Stimulated activated memory B cell treated with anti-CD40 and anti-IgM and Interleukin-4, amounts not matched to agents 10 μg/mL and 1 μg/mL and 100 μg/mL, for 72 hours (primary cell): ENCODE measurements at regions not wholly inside any gene's neighbourhood (a gene's known extent, or its start where the extent isn't known, plus 50 kb on each side); places are given as distances from the start of the nearest gene placed in this dataset.

Experiments used
- ATAC-seq: fragments of 150-1000 bp; cut with Tn5 transposase; 2 replicates; pipeline ENCODE4 v1.10.0; 2021
- H3K27ac Mint-ChIP-seq: one replicate; pipeline ENCODE4 v1.8.0; 2022; ENCODE audit warnings: mild to moderate bottlenecking, mixed read lengths
- H3K27me3 Mint-ChIP-seq: one replicate; pipeline ENCODE4 v1.8.0; 2022; ENCODE audit warnings: mixed read lengths
- H3K36me3 Mint-ChIP-seq: one replicate; pipeline ENCODE4 v1.8.0; 2022; ENCODE audit warnings: mixed read lengths
- H3K4me1 Mint-ChIP-seq: one replicate; pipeline ENCODE4 v1.8.0; 2022; ENCODE audit warnings: mixed read lengths
- H3K4me3 Mint-ChIP-seq: one replicate; pipeline ENCODE4 v1.8.0; 2022; ENCODE audit warnings: mild to moderate bottlenecking, moderate library complexity, mixed read lengths
- H3K9me3 Mint-ChIP-seq: one replicate; pipeline ENCODE4 v1.8.0; 2022; ENCODE audit warnings: mixed read lengths

DNA sequence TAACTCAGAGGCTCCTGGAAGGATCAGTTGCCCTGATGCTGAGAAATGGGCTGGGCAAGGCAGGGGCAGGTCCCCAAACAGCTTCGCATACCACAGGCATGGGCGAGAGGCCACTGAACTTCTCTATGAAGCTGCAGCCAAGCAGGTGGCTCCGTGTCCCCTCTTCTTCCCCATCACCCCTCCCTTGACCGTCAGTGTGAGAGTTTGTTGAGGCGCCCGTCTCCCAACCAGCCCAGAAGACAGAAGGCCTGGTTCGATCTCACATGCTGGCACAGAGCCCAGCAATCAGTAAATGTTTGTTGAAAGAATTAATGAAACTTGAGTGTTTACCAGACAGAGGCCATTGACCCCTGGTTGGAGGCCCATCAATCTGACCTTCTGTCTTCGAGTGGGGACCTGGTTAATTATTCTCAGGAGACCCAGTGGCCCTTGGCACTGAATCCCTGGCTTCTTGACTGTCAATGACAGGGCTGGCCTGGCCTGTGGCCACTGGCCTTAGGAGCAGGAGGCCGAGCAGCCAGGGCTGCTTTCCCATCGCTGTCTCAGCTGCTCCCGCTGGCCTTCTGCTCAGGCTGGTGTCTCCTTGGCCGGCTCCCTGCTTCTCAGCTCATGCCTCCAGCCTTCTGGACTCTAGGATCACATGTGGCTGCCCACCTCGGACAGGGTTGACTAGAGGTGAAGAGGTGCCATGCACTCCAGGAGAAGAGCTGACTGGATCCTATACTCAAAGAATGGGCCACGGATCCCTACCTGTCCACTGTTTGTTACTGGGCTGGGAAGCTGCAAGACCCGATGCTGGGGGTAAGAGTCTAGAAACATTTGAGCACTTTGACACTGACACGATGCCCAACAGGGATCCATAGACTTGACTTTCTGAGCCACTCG, 113.4 kb downstream of the ASB7 start:
- H3K4me3 Mint-ChIP-seq = no peak overlapping the region
- no peaks in the 10 kb centered on the region for H3K9me3 Mint-ChIP-seq
- no peaks in the 10 kb centered on the region for H3K36me3 Mint-ChIP-seq
- H3K27me3 Mint-ChIP-seq = peaks cover 28% of the 10 kb centered on the region
- ATAC-seq = no peak
- no peaks in the 10 kb centered on the region for H3K4me1 Mint-ChIP-seq
- H3K27ac Mint-ChIP-seq = no peak overlapping the region

DNA sequence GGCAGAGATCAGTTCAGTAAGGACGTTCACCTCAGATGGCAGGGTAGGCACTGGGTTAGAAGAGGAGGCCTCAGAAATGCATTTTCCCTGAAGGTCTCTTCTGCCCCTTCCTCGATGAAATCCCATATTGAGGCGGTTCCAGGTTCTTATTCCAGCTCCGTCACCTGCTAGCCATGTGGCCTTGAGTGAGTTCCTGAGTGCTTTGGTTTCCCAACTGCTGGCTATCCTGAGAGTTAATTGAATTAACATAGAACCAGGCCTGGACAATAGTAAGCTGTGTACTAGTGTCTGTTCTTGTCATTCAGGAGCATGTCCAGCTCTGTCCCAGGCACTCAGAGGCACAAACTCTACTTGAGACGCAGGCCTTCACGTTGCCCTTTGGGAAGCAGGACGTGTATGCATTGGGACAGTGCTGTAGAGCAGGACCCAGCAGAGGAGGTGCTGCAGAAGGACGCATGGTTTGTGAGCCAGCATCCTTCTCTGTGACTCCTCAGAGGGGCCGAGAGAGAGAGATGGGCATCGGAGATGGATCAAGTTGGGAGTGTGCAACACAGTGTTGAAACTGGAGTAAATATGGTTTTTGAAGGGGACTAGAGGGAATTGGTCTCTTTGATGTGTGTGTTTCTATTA, 114.2 kb downstream of the ASB7 start:
- no peak overlapping the region for H3K27ac Mint-ChIP-seq
- no peaks in the 10 kb centered on the region for H3K36me3 Mint-ChIP-seq
- no peaks in the 10 kb centered on the region for H3K9me3 Mint-ChIP-seq
- no peak overlapping the region for H3K4me3 Mint-ChIP-seq
- H3K4me1 Mint-ChIP-seq = no peaks in the 10 kb centered on the region
- peaks cover 28% of the 10 kb centered on the region for H3K27me3 Mint-ChIP-seq
- no peak for ATAC-seq

DNA sequence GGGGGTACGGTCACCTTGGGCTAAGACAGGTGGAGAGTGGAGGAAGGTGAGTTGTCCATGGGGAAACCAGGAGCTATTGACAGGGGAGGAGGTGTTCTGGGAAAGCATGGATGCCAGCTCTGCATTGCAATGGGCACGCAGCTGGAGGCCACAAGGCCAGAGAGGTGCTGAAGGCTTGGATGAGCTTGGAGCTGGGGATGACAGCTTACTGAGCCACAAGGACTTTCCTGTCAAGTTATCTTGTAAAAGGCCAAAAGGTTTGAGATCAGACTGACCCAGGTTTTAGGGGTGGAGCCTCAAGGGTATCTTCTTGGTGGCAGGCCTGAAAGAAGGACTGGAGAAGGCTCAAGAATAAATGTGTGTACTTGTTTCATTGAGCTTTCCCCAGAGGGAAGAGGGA, 115.2 kb downstream of the ASB7 start:
- no peak overlapping the region for H3K4me3 Mint-ChIP-seq
- no peaks in the 10 kb centered on the region for H3K36me3 Mint-ChIP-seq
- no peaks in the 10 kb centered on the region for H3K9me3 Mint-ChIP-seq
- no peak for ATAC-seq
- peaks cover 28% of the 10 kb centered on the region for H3K27me3 Mint-ChIP-seq
- no peaks in the 10 kb centered on the region for H3K4me1 Mint-ChIP-seq
- H3K27ac Mint-ChIP-seq = no peak overlapping the region

DNA sequence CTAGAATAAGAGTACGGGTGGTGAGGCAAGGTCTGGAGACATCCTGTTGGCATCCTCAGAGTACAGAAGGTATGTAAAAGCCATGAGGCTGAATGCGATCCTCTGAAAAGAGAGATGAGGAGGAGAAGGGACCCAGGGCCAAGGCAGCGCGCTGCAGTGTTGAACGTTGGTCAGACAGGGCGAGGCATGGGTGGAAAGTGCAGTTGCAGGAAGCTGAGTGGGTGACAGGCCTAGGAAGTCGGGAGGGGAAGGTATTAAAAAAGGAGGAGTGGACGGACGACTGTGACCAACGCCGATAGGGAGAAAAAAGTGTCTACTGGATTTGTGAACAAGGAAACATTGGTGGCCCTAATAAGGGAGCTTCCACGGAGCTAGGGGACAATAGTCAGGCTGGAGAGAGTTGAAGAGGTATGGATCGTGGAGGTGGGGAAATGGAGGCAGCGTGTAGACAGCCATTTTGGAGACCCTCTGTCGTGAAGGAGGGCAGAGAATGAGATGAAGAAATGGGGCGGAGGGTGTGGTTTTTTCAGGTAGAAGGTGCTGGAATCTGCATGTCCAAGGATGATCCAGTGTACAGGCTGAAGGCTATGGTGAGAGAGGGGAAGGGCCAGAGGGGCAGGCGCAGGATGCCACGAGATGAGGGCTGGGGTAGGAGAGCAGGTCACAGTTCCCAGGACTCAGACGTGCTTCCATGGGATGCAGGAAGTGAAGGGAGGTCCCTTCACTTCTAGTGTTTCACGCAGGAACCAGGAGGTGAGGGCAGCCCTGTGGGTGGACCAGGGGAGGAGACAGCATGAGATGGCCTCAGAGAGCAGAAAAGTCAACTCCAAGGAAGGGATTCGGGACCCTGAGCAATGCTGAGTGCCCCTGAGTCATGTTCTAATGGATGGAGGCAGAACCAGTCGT, 115.9 kb downstream of the ASB7 start:
- H3K4me1 Mint-ChIP-seq = no peaks in the 10 kb centered on the region
- peaks cover 28% of the 10 kb centered on the region for H3K27me3 Mint-ChIP-seq
- H3K9me3 Mint-ChIP-seq = no peaks in the 10 kb centered on the region
- no peak overlapping the region for H3K27ac Mint-ChIP-seq
- no peak for ATAC-seq
- H3K36me3 Mint-ChIP-seq = no peaks in the 10 kb centered on the region
- H3K4me3 Mint-ChIP-seq = no peak overlapping the region

DNA sequence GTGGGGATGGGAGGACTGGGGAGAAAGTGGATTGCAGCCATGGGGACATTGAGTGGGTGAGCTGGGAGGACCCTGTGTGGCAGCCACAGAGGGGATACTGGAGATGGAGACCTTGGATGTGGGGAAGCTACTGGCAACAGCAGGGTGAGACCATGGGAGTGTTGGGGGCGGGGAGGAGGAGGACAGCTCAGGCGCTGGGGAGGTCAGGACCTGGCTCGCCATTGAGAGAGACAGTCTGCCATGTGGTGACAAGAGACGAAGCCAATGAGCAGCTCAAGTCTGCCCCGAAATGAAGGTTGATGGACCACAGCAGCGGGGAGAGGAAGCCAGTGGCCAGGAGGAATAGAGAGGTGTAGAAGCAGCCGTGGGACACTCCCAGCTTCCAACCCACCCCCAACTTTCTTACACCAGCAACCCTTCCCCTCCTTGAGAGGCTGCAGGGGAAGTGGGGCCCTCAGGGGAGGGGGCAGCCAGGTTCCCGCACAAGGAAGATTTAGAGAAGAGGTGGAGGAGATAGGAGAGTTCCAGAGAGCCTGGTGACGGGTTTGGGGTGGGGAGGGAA, 118.1 kb downstream of the ASB7 start:
- no peaks in the 10 kb centered on the region for H3K4me1 Mint-ChIP-seq
- H3K27ac Mint-ChIP-seq = no peak overlapping the region
- H3K4me3 Mint-ChIP-seq = no peak overlapping the region
- no peak for ATAC-seq
- peaks cover 28% of the 10 kb centered on the region for H3K27me3 Mint-ChIP-seq
- no peaks in the 10 kb centered on the region for H3K9me3 Mint-ChIP-seq
- no peaks in the 10 kb centered on the region for H3K36me3 Mint-ChIP-seq

DNA sequence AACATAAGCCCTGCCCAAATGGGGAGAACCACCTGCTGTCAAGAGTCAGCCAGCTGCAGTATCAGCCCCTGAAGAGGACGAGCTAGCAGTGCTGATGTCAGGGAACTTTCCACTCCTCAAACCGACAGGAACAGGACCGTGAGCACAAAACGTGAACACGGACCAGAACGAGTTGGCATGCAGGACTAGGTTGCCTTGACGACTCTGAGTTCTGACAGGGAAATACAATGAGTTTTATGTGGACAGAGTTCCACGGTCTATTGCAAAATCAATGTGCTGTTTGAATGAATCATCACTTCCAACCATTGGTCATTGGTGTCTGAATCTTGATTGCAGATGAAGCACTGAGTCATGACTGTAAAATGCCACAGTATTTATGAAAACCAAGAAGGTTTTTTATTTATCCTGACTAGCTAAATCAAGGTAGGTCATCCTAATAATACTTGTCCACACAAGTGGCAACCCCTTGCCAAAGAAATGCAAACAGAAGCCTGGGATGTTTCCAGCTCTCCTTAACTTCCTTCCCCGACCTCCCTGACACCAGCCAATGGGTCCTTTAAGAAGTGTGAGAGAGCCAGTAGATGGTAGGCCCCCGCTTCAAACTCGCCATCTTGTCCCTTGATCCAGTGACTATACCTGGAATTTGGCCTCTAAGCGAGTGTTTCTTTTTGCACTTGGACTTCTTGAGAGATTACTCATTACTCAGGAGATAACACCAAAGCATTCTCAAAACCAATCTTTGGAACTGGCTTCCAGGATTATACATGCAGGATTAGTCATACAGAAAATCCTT, 119.6 kb downstream of the ASB7 start:
- Mint-ChIP-seq H3K27ac (no peak overlapping the region), H3K4me1 (no peaks in the 10 kb centered on the region), H3K4me3 (no peak overlapping the region), H3K36me3 (no peaks in the 10 kb centered on the region), H3K9me3 (no peaks in the 10 kb centered on the region), H3K27me3 (peaks cover 21% of the 10 kb centered on the region)
- ATAC-seq = no peak

DNA sequence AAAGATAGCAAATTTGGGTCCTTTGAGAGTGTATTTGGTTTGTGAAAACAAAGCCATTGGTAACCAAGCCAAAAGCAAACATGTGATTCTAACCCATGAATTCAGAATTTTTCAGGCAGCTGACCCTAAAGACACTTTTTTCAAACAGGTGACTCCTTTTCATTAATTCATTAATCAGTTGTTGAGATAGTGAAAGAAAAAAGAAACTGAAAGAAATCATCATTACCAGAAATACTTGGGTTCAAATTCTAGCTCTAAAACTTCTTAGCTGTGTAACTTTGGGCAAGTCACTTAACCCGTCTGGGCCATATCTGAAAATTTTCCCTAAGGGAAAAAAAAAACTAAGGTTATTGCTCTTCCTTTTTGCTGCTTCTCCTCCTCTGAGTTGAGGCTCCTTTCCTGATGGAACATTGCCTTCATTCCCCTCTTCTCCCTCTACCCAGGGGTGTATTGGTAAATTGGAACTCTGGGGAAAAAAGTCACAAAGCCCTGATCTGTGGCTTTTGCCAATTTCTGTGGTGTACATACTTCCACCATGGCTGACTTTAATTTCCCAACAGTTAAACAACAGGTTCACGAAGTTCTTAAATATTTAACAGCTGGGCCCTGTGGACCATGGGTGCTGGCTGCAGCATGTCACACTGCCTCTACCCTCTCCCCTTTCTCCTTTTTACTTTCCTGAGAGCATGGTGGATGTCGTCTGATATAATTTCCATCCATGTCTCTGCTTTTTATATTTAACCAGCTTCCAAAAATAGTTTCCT, 120.3 kb downstream of the ASB7 start:
- no peaks in the 10 kb centered on the region for H3K36me3 Mint-ChIP-seq
- H3K27ac Mint-ChIP-seq = no peak overlapping the region
- H3K4me3 Mint-ChIP-seq = no peak overlapping the region
- no peaks in the 10 kb centered on the region for H3K9me3 Mint-ChIP-seq
- no peak for ATAC-seq
- peaks cover 20% of the 10 kb centered on the region for H3K27me3 Mint-ChIP-seq
- H3K4me1 Mint-ChIP-seq = no peaks in the 10 kb centered on the region

DNA sequence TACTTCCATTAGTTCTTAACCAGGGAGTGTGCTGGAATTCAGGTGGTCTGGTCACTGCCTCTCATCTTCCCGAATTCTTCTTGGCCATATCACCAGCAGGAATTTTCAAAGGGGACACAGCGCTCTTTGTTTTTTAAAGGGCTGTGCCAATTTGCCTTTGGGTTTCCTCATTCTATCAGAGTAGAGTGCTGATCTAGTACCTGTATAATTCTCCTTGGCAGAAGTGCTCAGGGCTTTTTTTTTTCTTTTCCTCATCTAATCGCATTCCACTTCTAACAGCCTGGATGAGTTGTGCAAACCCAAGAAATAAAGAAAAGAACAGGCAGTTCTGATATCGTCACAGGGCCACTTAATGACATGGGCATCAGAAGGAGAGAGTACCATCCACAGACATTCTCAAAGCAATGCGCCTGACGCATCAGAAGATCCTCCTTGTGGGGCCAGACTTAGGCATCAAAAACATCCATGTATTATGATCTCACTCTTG, 121.0 kb downstream of the ASB7 start:
- Mint-ChIP-seq H3K27ac (no peak overlapping the region), H3K27me3 (peaks cover 18% of the 10 kb centered on the region), H3K4me1 (no peaks in the 10 kb centered on the region), H3K4me3 (no peak overlapping the region), H3K9me3 (no peaks in the 10 kb centered on the region), H3K36me3 (no peaks in the 10 kb centered on the region)
- no peak for ATAC-seq

DNA sequence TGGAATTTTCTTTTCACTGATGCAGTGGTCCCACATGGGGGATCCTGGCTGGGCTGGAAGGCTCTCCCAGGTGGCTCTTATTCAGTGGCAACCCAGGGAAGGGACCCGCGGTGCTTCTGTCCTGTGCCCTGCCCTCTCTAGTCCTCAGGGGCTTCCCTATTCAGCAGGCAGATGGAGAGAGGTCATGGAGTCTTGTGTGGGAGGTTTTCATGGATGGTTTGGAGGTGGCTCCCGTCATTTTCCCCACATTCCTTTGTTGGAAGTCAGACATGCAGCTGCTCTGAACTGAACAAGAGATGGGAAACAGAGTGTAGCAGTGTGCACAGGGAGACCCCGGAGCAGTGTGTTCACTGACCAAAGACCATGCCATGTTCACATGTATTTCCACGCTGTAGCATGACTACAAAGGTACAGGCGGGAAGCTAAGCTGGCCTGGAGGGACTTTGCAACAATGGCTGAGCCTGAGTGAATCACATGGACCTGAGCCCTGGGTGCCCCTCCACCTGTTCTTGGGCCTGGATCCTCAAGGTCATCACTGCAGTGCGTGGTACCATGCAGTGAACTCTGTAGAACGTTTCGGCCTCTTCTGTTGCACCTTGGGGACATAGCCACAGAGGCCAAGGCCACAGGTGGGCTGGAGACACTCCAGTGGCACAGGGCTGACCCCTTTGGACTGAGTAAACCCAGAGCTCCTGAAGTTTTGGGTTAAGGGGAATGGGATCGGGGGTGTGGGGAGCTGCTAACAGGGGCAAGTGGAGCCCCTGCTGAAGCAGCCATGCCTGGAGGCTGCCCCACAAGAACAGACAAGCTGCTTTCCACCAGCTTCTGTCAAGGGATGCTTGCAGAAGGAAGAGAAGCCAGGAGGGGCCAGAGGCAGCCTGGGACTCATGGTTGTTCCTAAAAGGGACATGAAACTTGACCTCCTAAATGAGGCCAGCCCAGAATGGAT, 123.0 kb downstream of the ASB7 start:
- Mint-ChIP-seq H3K27ac (no peak overlapping the region), H3K9me3 (no peaks in the 10 kb centered on the region), H3K4me1 (no peaks in the 10 kb centered on the region), H3K4me3 (no peak overlapping the region), H3K27me3 (peaks cover 12% of the 10 kb centered on the region), H3K36me3 (no peaks in the 10 kb centered on the region)
- no peak for ATAC-seq

DNA sequence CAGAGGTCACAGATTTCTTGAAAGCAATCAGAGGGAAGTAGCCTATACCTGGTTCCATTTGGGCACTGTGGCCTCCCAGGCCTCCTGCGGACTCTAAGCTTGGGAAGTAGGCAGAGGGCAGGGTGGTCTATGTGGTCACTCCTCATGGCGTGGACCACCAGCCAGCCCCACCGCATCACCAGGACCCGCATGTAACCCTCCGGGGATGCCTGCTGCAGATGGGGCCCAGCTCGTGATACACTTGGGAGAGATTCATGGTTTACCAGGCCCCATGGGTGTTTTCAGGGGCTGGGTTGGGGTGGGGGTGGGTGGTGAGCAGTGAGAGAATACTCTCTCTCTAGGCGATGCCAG, 123.7 kb downstream of the ASB7 start:
- Mint-ChIP-seq H3K36me3 (no peaks in the 10 kb centered on the region), H3K4me1 (no peaks in the 10 kb centered on the region), H3K4me3 (no peak overlapping the region), H3K27me3 (peaks cover 18% of the 10 kb centered on the region), H3K9me3 (no peaks in the 10 kb centered on the region), H3K27ac (no peak overlapping the region)
- ATAC-seq = no peak

DNA sequence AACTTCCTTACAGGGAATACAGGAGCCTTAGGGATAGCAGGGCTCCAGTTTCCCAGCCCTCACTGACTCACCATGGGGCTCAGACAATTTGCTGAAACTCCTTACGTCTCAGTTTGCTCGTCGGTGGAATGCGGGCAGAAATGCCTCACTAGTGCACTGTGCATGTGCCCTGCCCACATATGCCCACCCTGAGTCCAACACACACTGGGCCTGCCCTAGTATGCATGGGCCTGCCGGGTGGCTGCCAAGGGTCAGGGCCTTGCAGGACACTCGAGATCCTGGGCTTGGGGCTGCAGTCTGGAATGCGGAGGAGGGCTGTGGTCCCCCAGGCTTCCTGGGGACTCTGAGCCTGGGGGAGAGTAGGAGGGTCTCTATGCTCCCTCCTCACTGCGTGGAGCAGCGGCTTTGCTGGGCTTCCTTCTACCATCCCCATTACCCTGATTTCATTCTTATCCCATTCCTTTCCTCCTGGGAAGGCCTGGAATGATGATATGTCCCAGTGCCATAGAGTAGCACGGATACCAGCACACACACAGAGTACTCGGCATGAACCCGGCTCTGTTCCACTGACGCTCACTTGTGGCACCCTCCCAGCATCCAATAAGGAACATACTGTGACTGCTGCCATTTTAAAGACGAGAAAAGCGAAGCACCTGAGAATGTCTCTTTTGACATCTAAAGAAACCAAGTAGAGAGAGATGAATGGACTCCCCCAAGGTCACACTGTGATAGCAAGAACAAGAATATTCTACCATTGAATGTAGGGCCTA, 124.2 kb downstream of the ASB7 start:
- H3K27me3 Mint-ChIP-seq = peaks cover 24% of the 10 kb centered on the region
- no peaks in the 10 kb centered on the region for H3K36me3 Mint-ChIP-seq
- ATAC-seq = no peak
- no peak overlapping the region for H3K27ac Mint-ChIP-seq
- no peaks in the 10 kb centered on the region for H3K4me1 Mint-ChIP-seq
- H3K9me3 Mint-ChIP-seq = no peaks in the 10 kb centered on the region
- H3K4me3 Mint-ChIP-seq = no peak overlapping the region

DNA sequence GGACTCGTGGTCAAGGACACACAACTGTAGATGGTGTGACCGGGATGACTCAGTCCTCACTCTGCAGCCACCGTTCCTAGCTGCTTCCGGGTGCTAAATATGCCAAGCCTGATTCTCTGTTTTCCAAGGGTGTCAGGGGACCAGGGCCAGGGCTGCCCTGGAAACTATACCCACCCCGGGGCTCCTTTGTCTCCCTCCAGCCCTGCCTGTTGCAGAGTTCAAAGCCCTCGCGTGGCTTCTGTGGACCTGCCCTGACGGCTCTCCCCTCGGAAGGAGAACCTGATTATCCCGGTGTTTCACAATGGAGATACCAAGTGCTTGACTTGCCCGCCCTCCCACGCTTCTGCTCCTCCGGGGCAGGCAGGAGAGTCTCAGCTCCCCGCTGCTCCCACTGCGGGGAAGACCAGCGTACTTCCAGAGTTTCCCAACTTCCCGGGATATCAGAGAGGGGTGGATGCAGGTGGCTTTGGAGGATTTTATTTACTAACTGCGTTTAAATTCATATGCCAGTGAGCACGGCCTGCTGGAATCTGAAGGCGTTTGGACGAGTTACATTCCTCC, 125.0 kb downstream of the ASB7 start:
- Mint-ChIP-seq H3K4me1 (no peaks in the 10 kb centered on the region), H3K4me3 (no peak overlapping the region), H3K27ac (no peak overlapping the region), H3K27me3 (peaks cover 24% of the 10 kb centered on the region), H3K9me3 (no peaks in the 10 kb centered on the region), H3K36me3 (no peaks in the 10 kb centered on the region)
- no peak for ATAC-seq
